SK-N-SH treated with all-trans-retinoic acid at 6 μM for 48 hours (cell line): ENCODE measurements at regions not wholly inside any gene's neighbourhood (a gene's known extent, or its start where the extent isn't known, plus 50 kb on each side); places are given as distances from the start of the nearest gene placed in this dataset.

Experiments
- ATAC-seq: fragments of 200-7000 bp; cut with Tn5 transposase; 3 replicates; pipeline ENCODE4 v1.9.1; 2020; ENCODE audit warnings: mild to moderate bottlenecking, moderate library complexity
- ARNTL ChIP-seq: fragments of 450-650 bp; formaldehyde crosslinking; IDR thresholded peaks from 2 replicates; pipeline ENCODE4 v1.5.0; 2020; ENCODE audit warnings: low read depth, mild to moderate bottlenecking, moderate library complexity, borderline replicate concordance
- BACH2 ChIP-seq: fragments of 250-450 bp; sonication (Bioruptor Pico); IDR thresholded peaks from 2 replicates; pipeline ENCODE4 v1.9.0; 2021; ENCODE audit warnings: mild to moderate bottlenecking, borderline replicate concordance
- CSDC2 ChIP-seq: fragments of 250-450 bp; sonication (Bioruptor Pico); IDR thresholded peaks from 2 replicates; pipeline ENCODE4 v1.5.0; 2020; ENCODE audit warnings: mild to moderate bottlenecking, moderate library complexity
- ESRRG ChIP-seq: fragments of 250-450 bp; sonication (Bioruptor Pico); IDR thresholded peaks from 2 replicates; pipeline ENCODE4 v1.6.1; 2021; ENCODE audit warnings: mild to moderate bottlenecking
- ISL1 ChIP-seq: fragments of 250-450 bp; sonication (Bioruptor Pico); IDR thresholded peaks from 2 replicates; pipeline ENCODE4 v2.1.2; 2022; ENCODE audit warnings: mild to moderate bottlenecking, moderate library complexity
- OSR1 ChIP-seq: fragments of 250-450 bp; sonication (Bioruptor Pico); IDR thresholded peaks from 2 replicates; pipeline ENCODE4 v1.8.0; 2022; ENCODE audit warnings: moderate library complexity, mild to moderate bottlenecking, inconsistent platforms
- PPARA ChIP-seq: fragments of 250-450 bp; sonication (Bioruptor Pico); IDR thresholded peaks from 2 replicates; pipeline ENCODE4 v1.5.0; 2020; ENCODE audit warnings: mild to moderate bottlenecking, borderline replicate concordance
- RARB ChIP-seq: fragments of 250-450 bp; sonication (Bioruptor Pico); IDR thresholded peaks from 2 replicates; pipeline ENCODE4 v1.8.0; 2021; ENCODE audit warnings: mild to moderate bottlenecking, moderate library complexity
- SNAI2 ChIP-seq: fragments of 250-450 bp; sonication (Bioruptor Pico); IDR thresholded peaks from 2 replicates; pipeline ENCODE4 v1.5.0; 2020; ENCODE audit warnings: mild to moderate bottlenecking, moderate library complexity
- TCF4 ChIP-seq: fragments of 250-450 bp; sonication (Bioruptor Pico); IDR thresholded peaks from 2 replicates; pipeline ENCODE4 v1.8.0; 2021; ENCODE audit warnings: mild to moderate bottlenecking, moderate library complexity, borderline replicate concordance
- TOX ChIP-seq: fragments of 250-450 bp; sonication (Bioruptor Pico); IDR thresholded peaks from 2 replicates; pipeline ENCODE4 v1.8.0; 2021; ENCODE audit warnings: mild to moderate bottlenecking, moderate library complexity, borderline replicate concordance
- ZC3H10 ChIP-seq: fragments of 250-450 bp; sonication (Bioruptor Pico); IDR thresholded peaks from 2 replicates; pipeline ENCODE4 v1.5.1; 2021; ENCODE audit warnings: mild to moderate bottlenecking, moderate library complexity
- ZFP3 ChIP-seq: fragments of 250-450 bp; sonication (Bioruptor Pico); IDR thresholded peaks from 2 replicates; pipeline ENCODE4 v1.5.0; 2020; ENCODE audit warnings: mild to moderate bottlenecking, moderate library complexity
- ZFP30 ChIP-seq: fragments of 450-650 bp; formaldehyde crosslinking; IDR thresholded peaks from 2 replicates; pipeline ENCODE4 v1.5.0; 2022; ENCODE audit warnings: mild to moderate bottlenecking, moderate library complexity
- ZNF565 ChIP-seq: fragments of 450-650 bp; formaldehyde crosslinking; conservative IDR thresholded peaks from 2 replicates; pipeline ENCODE4 v1.5.0; 2020; ENCODE audit warnings: low read depth, mild to moderate bottlenecking, moderate library complexity
- ZNF70 ChIP-seq: fragments of 450-650 bp; formaldehyde crosslinking; IDR thresholded peaks from 2 replicates; pipeline ENCODE4 v1.5.0; 2020; ENCODE audit warnings: mild to moderate bottlenecking, moderate library complexity
- ZNF8 ChIP-seq: fragments of 450-650 bp; formaldehyde crosslinking; IDR thresholded peaks from 2 replicates; pipeline ENCODE4 v1.5.0; 2020; ENCODE audit warnings: mild to moderate bottlenecking, moderate library complexity
- TF ChIP-seq, protein P1 (sequence below): fragments of 250-450 bp; sonication (Bioruptor Pico); IDR thresholded peaks from 2 replicates; pipeline ENCODE4 v1.8.0; 2021; ENCODE audit warnings: low read depth, mild to moderate bottlenecking, moderate library complexity, borderline replicate concordance
- TF ChIP-seq, protein P2 (sequence below): fragments of 250-450 bp; sonication (Bioruptor Pico); IDR thresholded peaks from 2 replicates; pipeline ENCODE4 v1.8.0; 2020; ENCODE audit warnings: mild to moderate bottlenecking, moderate library complexity, borderline replicate concordance
- TF ChIP-seq, protein P3 (sequence below): fragments of 250-450 bp; sonication (Bioruptor Pico); IDR thresholded peaks from 2 replicates; pipeline ENCODE4 v1.5.1; 2021; ENCODE audit warnings: mild to moderate bottlenecking, moderate library complexity
- TF ChIP-seq, protein P4 (sequence below): fragments of 250-450 bp; sonication (Bioruptor Pico); IDR thresholded peaks from 2 replicates; pipeline ENCODE4 v1.5.0; 2020; ENCODE audit warnings: mild to moderate bottlenecking, moderate library complexity

DNA sequence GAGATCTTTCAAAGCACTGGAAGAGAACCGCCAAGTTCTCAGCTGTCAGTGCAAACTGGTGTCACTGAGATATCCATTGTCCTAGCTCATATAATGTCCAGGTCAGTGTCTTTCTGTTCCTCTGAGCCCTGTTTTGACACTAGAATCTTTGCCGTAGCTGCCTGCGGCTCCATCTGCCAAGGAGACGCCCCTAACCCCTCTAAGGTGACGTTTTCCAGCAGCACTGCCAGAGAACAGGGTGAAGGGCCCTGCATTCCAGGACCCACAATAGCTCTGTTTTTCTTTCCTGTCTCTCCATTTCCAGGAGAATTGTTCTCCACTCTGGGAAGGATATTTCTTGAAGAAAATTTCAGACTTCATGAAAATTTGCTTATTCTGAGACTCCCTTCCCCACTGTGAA lies 181.7 kb upstream of the SLC39A10 start:
- ATAC-seq = no peak
- TF ChIP-seq RARB (CRISPR knock-in tag) = no peak
- TF ChIP-seq PPARA (CRISPR knock-in tag) = no peak
- no peak for TF ChIP-seq TOX
- no peak for TF ChIP-seq ZNF8 (CRISPR knock-in tag)
- TF ChIP-seq ISL1 (CRISPR knock-in tag) = no peak
- TF ChIP-seq ARNTL (CRISPR knock-in tag) = no peak
- no peak for TF ChIP-seq ZC3H10 (CRISPR knock-in tag)

DNA sequence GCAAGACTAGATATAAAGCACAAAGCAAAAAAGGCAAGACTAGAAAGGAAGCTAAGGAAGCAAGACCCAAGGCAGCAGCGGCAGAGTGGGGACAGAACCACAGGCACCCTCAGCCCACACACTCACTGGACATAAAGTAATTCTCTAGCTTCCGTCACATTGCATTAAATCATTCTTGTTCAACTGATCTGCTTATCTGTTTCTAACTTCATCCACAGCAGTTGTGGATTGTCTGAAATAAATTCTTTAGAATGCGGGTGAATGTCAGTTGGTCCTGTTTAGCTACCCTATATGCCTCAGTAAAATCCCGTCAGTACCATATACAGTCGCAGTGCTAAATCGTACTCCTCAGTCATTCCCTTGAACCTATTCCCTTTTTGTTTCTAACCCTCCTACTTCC lies 183.2 kb upstream of the SLC39A10 start:
- TF ChIP-seq ARNTL (CRISPR knock-in tag) (no peak), ZNF8 (CRISPR knock-in tag) (no peak), OSR1 (CRISPR knock-in tag) (no peak), ISL1 (CRISPR knock-in tag) (no peak), ZC3H10 (CRISPR knock-in tag) (no peak), BACH2 (CRISPR knock-in tag) (no peak), TCF4 (CRISPR knock-in tag) (no peak)
- no peak for ATAC-seq

DNA sequence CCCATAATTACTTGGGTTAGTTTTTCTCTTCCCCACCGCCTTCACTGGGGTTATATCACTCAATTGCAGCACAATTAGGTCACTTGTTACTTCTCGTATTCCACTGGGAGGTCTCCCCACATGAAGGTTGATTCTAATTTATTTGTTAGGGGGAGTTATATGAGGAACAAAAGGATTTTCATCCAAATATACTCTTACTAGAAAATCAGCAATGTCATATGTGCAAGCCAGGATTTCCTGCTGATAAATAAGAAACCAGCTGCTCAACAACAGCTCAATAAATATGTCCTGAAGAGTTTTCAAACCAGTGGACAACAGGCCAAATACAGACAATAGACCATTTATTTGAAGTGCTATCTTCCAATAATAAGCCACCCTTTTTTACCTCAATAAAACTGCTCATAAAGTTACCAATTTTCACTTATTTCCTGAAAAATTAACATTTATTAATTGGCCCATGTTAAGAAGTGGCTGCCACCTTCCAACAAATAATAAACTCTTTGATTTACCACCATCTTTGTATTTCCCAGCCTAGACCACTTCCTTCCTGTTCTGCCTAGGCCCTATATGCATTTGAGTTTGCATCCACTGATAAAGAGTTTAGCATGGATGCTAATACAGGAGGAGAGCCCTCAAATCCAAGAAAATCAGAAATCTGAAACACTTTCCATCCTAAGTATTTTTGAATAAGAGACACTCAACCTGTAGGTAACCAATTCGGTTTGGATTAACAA lies 184.4 kb upstream of the SLC39A10 start:
- TF ChIP-seq, protein P1, sequence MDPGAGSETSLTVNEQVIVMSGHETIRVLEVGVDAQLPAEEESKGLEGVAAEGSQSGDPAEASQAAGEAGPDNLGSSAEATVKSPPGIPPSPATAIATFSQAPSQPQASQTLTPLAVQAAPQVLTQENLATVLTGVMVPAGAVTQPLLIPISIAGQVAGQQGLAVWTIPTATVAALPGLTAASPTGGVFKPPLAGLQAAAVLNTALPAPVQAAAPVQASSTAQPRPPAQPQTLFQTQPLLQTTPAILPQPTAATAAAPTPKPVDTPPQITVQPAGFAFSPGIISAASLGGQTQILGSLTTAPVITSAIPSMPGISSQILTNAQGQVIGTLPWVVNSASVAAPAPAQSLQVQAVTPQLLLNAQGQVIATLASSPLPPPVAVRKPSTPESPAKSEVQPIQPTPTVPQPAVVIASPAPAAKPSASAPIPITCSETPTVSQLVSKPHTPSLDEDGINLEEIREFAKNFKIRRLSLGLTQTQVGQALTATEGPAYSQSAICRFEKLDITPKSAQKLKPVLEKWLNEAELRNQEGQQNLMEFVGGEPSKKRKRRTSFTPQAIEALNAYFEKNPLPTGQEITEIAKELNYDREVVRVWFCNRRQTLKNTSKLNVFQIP = no peak
- TF ChIP-seq, protein P2, sequence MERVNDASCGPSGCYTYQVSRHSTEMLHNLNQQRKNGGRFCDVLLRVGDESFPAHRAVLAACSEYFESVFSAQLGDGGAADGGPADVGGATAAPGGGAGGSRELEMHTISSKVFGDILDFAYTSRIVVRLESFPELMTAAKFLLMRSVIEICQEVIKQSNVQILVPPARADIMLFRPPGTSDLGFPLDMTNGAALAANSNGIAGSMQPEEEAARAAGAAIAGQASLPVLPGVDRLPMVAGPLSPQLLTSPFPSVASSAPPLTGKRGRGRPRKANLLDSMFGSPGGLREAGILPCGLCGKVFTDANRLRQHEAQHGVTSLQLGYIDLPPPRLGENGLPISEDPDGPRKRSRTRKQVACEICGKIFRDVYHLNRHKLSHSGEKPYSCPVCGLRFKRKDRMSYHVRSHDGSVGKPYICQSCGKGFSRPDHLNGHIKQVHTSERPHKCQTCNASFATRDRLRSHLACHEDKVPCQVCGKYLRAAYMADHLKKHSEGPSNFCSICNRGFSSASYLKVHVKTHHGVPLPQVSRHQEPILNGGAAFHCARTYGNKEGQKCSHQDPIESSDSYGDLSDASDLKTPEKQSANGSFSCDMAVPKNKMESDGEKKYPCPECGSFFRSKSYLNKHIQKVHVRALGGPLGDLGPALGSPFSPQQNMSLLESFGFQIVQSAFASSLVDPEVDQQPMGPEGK (CRISPR knock-in tag) = no peak
- TF ChIP-seq PPARA (CRISPR knock-in tag) (no peak), OSR1 (CRISPR knock-in tag) (no peak), ESRRG (no peak), ISL1 (CRISPR knock-in tag) (no peak), ZNF8 (CRISPR knock-in tag) (no peak), TCF4 (CRISPR knock-in tag) (no peak), ZNF70 (CRISPR knock-in tag) (no peak), TOX (no peak), ZFP3 (no peak), SNAI2 (CRISPR knock-in tag) (no peak), ZC3H10 (CRISPR knock-in tag) (no peak), ARNTL (CRISPR knock-in tag) (no peak), CSDC2 (CRISPR knock-in tag) (no peak), ZNF565 (CRISPR knock-in tag) (no peak)
- TF ChIP-seq, protein P3, sequence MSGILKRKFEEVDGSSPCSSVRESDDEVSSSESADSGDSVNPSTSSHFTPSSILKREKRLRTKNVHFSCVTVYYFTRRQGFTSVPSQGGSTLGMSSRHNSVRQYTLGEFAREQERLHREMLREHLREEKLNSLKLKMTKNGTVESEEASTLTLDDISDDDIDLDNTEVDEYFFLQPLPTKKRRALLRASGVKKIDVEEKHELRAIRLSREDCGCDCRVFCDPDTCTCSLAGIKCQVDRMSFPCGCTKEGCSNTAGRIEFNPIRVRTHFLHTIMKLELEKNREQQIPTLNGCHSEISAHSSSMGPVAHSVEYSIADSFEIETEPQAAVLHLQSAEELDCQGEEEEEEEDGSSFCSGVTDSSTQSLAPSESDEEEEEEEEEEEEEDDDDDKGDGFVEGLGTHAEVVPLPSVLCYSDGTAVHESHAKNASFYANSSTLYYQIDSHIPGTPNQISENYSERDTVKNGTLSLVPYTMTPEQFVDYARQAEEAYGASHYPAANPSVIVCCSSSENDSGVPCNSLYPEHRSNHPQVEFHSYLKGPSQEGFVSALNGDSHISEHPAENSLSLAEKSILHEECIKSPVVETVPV (CRISPR knock-in tag) = no peak
- TF ChIP-seq, protein P4, sequence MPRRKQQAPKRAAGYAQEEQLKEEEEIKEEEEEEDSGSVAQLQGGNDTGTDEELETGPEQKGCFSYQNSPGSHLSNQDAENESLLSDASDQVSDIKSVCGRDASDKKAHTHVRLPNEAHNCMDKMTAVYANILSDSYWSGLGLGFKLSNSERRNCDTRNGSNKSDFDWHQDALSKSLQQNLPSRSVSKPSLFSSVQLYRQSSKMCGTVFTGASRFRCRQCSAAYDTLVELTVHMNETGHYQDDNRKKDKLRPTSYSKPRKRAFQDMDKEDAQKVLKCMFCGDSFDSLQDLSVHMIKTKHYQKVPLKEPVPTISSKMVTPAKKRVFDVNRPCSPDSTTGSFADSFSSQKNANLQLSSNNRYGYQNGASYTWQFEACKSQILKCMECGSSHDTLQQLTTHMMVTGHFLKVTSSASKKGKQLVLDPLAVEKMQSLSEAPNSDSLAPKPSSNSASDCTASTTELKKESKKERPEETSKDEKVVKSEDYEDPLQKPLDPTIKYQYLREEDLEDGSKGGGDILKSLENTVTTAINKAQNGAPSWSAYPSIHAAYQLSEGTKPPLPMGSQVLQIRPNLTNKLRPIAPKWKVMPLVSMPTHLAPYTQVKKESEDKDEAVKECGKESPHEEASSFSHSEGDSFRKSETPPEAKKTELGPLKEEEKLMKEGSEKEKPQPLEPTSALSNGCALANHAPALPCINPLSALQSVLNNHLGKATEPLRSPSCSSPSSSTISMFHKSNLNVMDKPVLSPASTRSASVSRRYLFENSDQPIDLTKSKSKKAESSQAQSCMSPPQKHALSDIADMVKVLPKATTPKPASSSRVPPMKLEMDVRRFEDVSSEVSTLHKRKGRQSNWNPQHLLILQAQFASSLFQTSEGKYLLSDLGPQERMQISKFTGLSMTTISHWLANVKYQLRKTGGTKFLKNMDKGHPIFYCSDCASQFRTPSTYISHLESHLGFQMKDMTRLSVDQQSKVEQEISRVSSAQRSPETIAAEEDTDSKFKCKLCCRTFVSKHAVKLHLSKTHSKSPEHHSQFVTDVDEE (CRISPR knock-in tag) = no peak
- no peak for ATAC-seq

DNA sequence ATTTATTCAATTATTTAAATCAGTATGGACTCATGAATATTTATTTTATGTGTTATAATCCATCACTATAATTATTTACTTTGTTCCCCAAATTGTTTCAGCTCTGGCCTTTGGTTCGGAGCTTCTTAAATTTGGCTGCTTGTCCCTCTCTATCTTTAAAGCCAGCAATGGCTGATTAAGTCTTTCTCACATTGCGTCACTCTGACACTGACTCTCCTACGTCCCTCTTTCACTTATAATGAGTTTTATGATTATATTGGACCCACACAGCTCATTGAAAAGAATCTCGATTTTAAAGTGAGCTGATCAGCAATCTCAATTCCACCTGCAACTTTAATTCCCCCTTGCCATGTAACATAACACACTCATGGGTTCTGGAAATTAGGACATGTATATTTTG lies 185.2 kb upstream of the SLC39A10 start:
- ATAC-seq = no peak
- TF ChIP-seq, protein P4 (CRISPR knock-in tag) = no peak
- TF ChIP-seq RARB (CRISPR knock-in tag) (no peak), ARNTL (CRISPR knock-in tag) (no peak), ZNF8 (CRISPR knock-in tag) (no peak), TCF4 (CRISPR knock-in tag) (no peak), BACH2 (CRISPR knock-in tag) (no peak), ZNF70 (CRISPR knock-in tag) (no peak), SNAI2 (CRISPR knock-in tag) (no peak), ZNF565 (CRISPR knock-in tag) (no peak), OSR1 (CRISPR knock-in tag) (no peak), ZFP30 (CRISPR knock-in tag) (no peak)
